ENCODE measurements at regions not wholly inside any gene's neighbourhood (a gene's known extent, or its start where the extent isn't known, plus 50 kb on each side); places are given as distances from the start of the nearest gene placed in this dataset.

DNA sequence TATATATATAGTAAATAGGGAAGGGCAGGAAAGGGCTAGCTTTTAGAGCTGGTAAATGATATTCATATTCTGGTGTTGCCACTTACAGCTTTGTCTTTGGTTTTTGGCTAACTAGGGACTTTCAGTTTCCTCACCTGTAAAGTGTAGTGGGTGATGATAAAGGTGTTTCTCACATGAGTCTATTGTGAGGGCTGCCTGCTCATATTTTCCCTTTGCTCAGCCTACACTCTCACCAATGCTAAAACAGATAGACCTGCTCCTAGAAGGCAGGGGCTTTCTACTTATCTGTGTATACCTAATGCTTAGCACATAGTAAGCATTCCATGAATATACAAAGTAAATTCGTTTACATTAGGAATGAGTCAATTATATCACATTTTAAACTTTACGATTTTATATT is 137.2 kb upstream of the HS3ST1 start:
- DNase-seq: no peak

- DNase-seq: no peak
Observed at GRCh38 chr4:11565213-11565612, 136.5 kb upstream of the HS3ST1 start.

- DNase-seq: no peak
Observed at GRCh38 chr4:11564021-11564420, 135.3 kb upstream of the HS3ST1 start.

- no peak for DNase-seq
Observed at GRCh38 chr4:11549525-11549924, 120.8 kb upstream of the HS3ST1 start.

DNA sequence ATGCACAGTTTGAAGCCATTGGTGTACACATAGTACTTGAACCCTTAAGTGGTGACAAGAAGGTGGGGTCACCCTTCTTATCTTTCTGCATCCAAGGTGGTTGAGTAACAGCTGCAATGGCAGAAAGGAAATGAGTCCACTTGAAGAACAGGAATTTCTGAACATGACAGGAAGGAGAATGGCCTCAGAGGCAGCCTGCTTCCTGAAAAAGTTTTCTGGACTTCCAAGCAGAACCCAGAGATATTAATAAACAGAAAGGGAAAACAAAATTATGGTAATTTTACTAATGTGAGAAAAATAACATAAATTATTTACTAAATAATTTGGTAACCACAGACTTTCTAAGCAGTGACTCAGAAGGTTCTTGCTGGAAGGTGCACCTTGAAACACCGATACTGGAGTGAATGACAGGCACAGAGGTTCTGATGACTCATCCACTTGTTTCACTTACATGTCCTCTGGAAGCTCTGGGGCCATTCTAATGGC is 119.9 kb upstream of the HS3ST1 start:
- no peak for DNase-seq

- DNase-seq: no peak
Observed at GRCh38 chr4:11546391-11547175, 117.9 kb upstream of the HS3ST1 start.

DNA sequence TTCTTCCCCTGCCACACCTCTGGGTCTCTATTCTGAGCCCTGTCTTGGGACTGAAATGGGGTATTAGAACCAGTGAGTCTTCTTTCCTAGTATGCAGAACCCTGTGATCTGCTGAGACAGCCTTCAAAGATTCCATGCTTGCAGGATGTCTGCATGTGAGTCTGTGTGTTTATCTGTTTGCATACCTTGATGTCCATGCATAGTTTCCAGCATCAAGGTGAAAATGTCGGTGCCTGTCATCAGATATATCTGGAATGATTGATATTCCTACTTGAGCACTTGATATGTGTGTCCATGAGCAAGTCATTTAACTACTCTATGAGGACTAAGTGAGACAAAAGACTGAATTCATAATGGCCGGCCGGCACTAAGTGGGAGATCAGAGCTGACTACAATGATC is 117.0 kb upstream of the HS3ST1 start:
- DNase-seq: no peak

DNA sequence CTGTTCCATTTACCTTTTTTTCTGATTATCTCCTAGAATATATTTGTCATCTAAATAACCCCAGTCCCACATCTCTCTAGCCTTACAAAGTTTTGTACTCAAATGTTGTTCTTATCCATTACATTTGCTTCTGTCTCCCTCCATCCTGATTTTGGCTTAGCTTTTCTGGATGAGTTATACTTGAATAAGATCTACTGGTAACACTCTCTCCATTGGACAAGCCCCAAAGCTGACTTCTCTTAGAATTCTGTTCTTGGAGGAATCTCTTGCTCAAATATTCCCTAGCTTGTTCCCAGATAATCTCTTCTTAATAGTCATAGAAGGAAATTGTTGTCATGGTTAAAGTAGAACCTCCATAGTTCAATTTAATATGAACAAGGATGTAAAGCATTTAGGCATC is 115.5 kb upstream of the HS3ST1 start:
- DNase-seq: no peak

DNA sequence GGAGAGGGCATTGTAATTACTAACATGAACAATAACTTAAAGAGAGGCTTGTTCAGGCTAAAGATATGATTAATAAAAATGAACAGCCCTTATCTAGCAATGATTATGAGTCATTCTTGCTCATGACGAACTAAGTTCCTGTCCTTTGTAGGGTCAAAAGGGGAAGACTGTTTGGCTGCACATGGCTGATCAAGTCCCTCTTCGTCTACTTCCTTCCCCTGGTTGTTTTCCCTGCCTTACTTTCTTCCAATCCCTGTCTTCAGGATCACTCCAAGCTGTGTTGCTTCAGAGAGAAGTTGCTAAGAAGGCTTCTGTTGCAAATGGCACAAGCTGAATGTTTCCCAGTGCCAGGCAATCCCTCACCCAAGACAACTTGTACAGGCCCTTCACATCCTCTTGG is 115.0 kb upstream of the HS3ST1 start:
- no peak for DNase-seq

GRCh38 chr4:11542952-11543351 is 114.3 kb upstream of the HS3ST1 start:
- DNase-seq: no peak

GRCh38 chr4:11537846-11538245 is 109.2 kb upstream of the HS3ST1 start:
- no peak for DNase-seq

DNA sequence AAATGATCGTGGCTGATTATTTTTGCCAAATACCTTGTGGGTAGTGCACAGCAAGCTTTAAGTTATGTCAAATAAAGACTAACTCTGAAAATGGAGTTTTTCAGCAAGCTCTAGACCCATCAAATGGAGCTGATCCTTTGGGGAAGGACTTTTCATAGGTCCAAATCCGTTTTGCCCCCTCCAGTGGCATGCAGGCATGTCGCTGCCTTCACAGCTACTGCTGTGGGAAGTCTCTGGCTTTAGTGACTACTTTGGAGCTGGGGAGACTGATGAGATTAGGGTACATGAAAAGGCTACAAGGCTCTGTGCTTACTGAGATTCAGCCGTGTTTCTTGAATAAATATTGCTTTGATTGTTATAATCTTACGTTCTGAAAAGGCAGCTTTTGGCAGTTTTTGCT is 106.6 kb upstream of the HS3ST1 start:
- no peak for DNase-seq

GRCh38 chr4:11534623-11535302 is 106.1 kb upstream of the HS3ST1 start:
- no peak for DNase-seq

DNA sequence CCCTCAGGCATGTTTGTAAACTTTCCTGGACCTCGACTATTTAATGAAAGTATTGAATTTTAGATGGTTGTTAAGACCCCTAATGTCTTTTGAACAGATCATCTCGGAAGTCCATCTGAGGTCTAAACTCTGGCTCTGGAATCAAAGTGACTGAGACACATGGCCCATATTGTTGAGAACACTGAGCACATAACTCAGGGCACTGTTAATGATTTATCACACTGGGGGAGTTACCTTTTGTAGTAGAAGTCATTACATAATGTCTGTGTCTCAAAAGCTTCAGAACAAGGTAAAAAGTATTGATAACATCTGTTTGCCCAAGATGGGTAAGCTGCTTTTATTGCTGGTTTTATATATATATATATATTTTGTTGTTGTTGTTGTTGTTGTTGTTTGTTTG is 103.4 kb upstream of the HS3ST1 start:
- no peak for DNase-seq

DNA sequence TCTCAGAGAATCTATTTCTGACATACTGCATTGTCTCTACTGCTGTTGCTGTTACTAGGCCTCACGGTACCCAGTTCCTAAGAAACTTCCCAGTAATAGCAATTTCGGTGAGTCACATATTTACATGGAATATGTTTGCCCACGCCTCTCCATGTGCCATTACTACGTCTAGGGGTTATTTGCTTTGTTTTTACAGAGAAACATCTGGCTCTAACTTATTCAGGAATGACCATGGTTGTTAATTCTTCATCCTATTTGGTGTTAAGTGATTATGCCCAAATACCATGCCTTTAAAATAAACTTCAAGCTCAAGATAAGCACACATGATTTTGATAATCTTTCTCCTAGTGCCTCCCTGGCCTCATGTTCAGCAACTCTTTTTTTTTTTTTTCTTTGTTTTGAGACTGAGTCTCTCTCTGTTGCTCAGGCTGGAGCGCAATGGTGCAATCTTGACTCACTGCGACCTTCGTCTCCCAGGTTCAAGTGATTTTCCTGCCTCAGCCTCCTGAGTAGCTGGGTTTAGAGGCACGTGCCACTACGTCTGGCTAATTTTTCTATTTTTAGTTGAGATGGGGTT is 101.0 kb upstream of the HS3ST1 start:
- no peak for DNase-seq

GRCh38 chr4:11525085-11525484 is 96.4 kb upstream of the HS3ST1 start:
- DNase-seq: no peak

GRCh38 chr4:11518754-11519153 is 90.1 kb upstream of the HS3ST1 start:
- DNase-seq: no peak

- no peak for DNase-seq
Observed at GRCh38 chr4:11514779-11515419, 86.2 kb upstream of the HS3ST1 start.

- DNase-seq: no peak
Observed at GRCh38 chr4:11514003-11514402, 85.3 kb upstream of the HS3ST1 start.

DNA sequence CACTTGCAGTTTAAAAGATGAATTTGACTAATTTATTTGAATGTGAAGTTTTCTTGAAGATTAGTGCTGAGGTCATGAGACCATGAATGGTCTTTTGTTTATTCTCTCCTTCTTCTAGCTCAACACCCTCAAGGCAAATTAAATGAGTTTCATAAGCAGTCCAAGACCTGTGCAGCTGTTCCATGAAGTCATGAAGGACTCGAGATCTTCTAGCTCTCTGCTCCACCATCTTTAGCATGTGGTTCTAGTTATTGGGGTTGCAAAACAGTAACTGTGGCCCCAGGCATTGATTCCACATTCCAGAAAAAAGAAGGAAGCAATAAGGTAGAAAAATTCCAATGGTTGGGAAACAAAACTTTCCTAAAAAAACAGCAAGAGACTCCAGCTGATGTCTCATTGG is 84.2 kb upstream of the HS3ST1 start:
- DNase-seq: no peak

- DNase-seq: no peak
Observed at GRCh38 chr4:11511321-11511720, 82.6 kb upstream of the HS3ST1 start.

- no peak for DNase-seq
Observed at GRCh38 chr4:11507920-11508319, 79.2 kb upstream of the HS3ST1 start.

DNA sequence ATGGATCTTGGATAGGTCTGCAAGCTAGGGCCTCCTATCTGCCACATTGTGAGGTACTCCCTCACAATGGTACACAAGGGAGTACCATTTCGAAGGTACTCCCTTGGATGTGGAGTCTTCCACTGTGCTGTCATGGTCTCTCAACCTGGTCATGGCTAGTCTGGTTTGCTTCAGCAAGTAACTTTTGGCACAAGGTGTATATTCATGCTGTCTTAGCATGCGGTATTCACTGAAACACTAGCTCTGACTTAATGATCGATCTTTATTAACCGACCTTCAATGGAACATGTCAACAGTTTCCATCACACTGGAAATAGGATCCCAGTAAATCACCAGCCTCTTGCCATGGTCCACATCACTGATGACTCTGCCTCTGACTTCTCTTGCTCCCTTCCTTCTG is 77.5 kb upstream of the HS3ST1 start:
- no peak for DNase-seq
